Mammary epithelial cell (primary cell): ENCODE measurements at regions not wholly inside any gene's neighbourhood (a gene's known extent, or its start where the extent isn't known, plus 50 kb on each side); places are given as distances from the start of the nearest gene placed in this dataset.

ENCODE experiments used
- CTCF ChIP-seq, 2 donors: IDR thresholded peaks in 1 of 2; conservative IDR thresholded peaks in 1 of 2; 2 replicates each; pipeline ENCODE4 v1.5.1; 2011 to 2012; ENCODE audit warnings: inconsistent platforms in 2 of 2, low read length in 2 of 2, mild to moderate bottlenecking in 2 of 2, control low read depth in 1 of 2, low read depth in 1 of 2; ENCODE audit not compliant: insufficient read depth in 1 of 2; ENCODE audit errors: extremely low read depth in 1 of 2
- EZH2 ChIP-seq: IDR thresholded peaks from 2 replicates; pipeline ENCODE4 v1.6.1; 2012; ENCODE audit warnings: low read length, inconsistent platforms, borderline replicate concordance

- TF ChIP-seq CTCF (conservative IDR thresholded peaks at IDR 0.05 in 1 of 2, IDR thresholded peaks at IDR 0.05 in 1 of 2; ENCODE audit: extremely low read depth in 1 of 2, insufficient read depth in 1 of 2, low read depth in 1 of 2, low read length in 2 of 2): no peak
- no peak for TF ChIP-seq EZH2
Measured at GRCh38 chr3:81425198-81425868, 336.1 kb downstream of the GBE1 start.
